PFSK-1 (cell line): ENCODE measurements at regions not wholly inside any gene's neighbourhood (a gene's known extent, or its start where the extent isn't known, plus 50 kb on each side); places are given as distances from the start of the nearest gene placed in this dataset.

Source experiments
- FOXP2 ChIP-seq: optimal IDR thresholded peaks from 2 replicates; pipeline ENCODE3; 2011; ENCODE audit warnings: borderline replicate concordance, control low read depth, inconsistent platforms; ENCODE audit not compliant: insufficient read depth; ENCODE audit errors: extremely low read length, extremely low read depth
- POLR2AphosphoS5 ChIP-seq: IDR thresholded peaks from 2 replicates; pipeline ENCODE4 v1.6.1; 2012; ENCODE audit warnings: low read depth, mild to moderate bottlenecking, control low read depth, low read length, moderate library complexity
- SIN3A ChIP-seq: IDR thresholded peaks from 2 replicates; pipeline ENCODE4 v1.6.1; 2012; ENCODE audit warnings: mild to moderate bottlenecking, low read length, moderate library complexity, borderline replicate concordance; ENCODE audit not compliant: insufficient read depth
- TAF1 ChIP-seq: IDR thresholded peaks from 2 replicates; pipeline ENCODE4 v1.6.1; 2012; ENCODE audit warnings: low read length, control low read depth, borderline replicate concordance; ENCODE audit not compliant: insufficient read depth
- TF ChIP-seq, protein P1 (sequence below), 2 experiments: IDR thresholded peaks; 2 replicates each; pipeline versions ENCODE4 v1.6.1 to v1.8.0; 2011 to 2012; ENCODE audit warnings: low read depth in 2 of 2, low read length in 2 of 2, control low read depth in 1 of 2, inconsistent platforms in 1 of 2, mild to moderate bottlenecking in 1 of 2, moderate library complexity in 1 of 2; ENCODE audit not compliant: insufficient read depth in 1 of 2

- TF ChIP-seq FOXP2 (no peak), TAF1 (no peak), POLR2AphosphoS5 (no peak), SIN3A (no peak)
- TF ChIP-seq, protein P1, sequence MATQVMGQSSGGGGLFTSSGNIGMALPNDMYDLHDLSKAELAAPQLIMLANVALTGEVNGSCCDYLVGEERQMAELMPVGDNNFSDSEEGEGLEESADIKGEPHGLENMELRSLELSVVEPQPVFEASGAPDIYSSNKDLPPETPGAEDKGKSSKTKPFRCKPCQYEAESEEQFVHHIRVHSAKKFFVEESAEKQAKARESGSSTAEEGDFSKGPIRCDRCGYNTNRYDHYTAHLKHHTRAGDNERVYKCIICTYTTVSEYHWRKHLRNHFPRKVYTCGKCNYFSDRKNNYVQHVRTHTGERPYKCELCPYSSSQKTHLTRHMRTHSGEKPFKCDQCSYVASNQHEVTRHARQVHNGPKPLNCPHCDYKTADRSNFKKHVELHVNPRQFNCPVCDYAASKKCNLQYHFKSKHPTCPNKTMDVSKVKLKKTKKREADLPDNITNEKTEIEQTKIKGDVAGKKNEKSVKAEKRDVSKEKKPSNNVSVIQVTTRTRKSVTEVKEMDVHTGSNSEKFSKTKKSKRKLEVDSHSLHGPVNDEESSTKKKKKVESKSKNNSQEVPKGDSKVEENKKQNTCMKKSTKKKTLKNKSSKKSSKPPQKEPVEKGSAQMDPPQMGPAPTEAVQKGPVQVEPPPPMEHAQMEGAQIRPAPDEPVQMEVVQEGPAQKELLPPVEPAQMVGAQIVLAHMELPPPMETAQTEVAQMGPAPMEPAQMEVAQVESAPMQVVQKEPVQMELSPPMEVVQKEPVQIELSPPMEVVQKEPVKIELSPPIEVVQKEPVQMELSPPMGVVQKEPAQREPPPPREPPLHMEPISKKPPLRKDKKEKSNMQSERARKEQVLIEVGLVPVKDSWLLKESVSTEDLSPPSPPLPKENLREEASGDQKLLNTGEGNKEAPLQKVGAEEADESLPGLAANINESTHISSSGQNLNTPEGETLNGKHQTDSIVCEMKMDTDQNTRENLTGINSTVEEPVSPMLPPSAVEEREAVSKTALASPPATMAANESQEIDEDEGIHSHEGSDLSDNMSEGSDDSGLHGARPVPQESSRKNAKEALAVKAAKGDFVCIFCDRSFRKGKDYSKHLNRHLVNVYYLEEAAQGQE (IDR thresholded peaks at IDR 0.05; ENCODE audit: insufficient read depth in 1 of 2, low read depth in 2 of 2, low read length in 2 of 2) = no peak
Observed at GRCh38 chr10:6978187-6978627, 398.1 kb upstream of the PRKCQ start.

GRCh38 chr10:6977398-6978186 lies 397.5 kb upstream of the PRKCQ start:
- TF ChIP-seq FOXP2 = no peak
- TF ChIP-seq, protein P1 (IDR thresholded peaks at IDR 0.05; ENCODE audit: insufficient read depth in 1 of 2, low read depth in 2 of 2, low read length in 2 of 2) = no peak
- TF ChIP-seq POLR2AphosphoS5 = no peak

GRCh38 chr10:6973899-6974298 lies 393.8 kb upstream of the PRKCQ start:
- TF ChIP-seq SIN3A (no peak), FOXP2 (no peak), TAF1 (no peak)

- TF ChIP-seq TAF1 (no peak), FOXP2 (no peak), POLR2AphosphoS5 (no peak), SIN3A (no peak)
- TF ChIP-seq, protein P1 (IDR thresholded peaks at IDR 0.05; ENCODE audit: insufficient read depth in 1 of 2, low read depth in 2 of 2, low read length in 2 of 2) = no peak
Observed at GRCh38 chr10:6972226-6972625, 392.1 kb upstream of the PRKCQ start.

DNA sequence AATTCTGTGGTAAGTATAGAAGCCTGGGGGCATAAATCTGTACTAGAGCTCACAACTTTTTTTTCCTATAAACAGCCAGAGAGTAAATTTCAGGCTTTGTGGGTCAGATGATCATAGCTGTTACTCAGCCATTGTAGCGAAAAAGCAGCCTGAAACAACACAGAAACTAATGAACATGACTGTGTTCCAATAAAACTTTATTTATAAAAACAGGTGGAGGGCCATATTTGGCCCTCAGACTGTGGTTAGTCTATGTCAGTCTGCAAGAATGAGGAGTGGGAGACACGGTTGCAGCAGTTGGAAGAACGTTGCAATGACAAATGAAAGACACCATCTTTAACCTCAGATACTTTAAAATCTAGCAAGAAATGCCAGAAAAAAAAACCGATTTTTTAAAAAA lies 389.6 kb upstream of the PRKCQ start:
- TF ChIP-seq SIN3A (no peak), POLR2AphosphoS5 (no peak), TAF1 (no peak), FOXP2 (no peak)
- TF ChIP-seq, protein P1 (IDR thresholded peaks at IDR 0.05; ENCODE audit: insufficient read depth in 1 of 2, low read depth in 2 of 2, low read length in 2 of 2) = no peak
